Mesothelial cell of epicardium (in vitro differentiated cells): ENCODE measurements at regions not wholly inside any gene's neighbourhood (a gene's known extent, or its start where the extent isn't known, plus 50 kb on each side); places are given as distances from the start of the nearest gene placed in this dataset.

Source experiments
- DNase-seq, 2 experiments: peaks; one replicate each; pipeline ENCODE4 v3.0.0; 2021; ENCODE audit warnings: low spot score in 2 of 2; ENCODE audit not compliant: unreplicated experiment in 2 of 2
- H3K27ac Mint-ChIP-seq: 2 replicates; pipeline ENCODE4 v1.8.0; 2021; ENCODE audit warnings: mixed read lengths
- H3K27me3 Mint-ChIP-seq: 2 replicates; pipeline ENCODE4 v1.8.0; 2021; ENCODE audit warnings: low read depth, mixed read lengths
- H3K36me3 Mint-ChIP-seq: 2 replicates; pipeline ENCODE4 v1.8.0; 2021; ENCODE audit warnings: mixed read lengths
- H3K4me1 Mint-ChIP-seq: 2 replicates; pipeline ENCODE4 v1.8.0; 2021; ENCODE audit warnings: mixed read lengths
- H3K4me3 Mint-ChIP-seq: 2 replicates; pipeline ENCODE4 v1.8.0; 2021; ENCODE audit warnings: mild to moderate bottlenecking, moderate library complexity, mixed read lengths
- H3K9me3 Mint-ChIP-seq: 2 replicates; pipeline ENCODE4 v1.8.0; 2021; ENCODE audit warnings: mixed read lengths
- CTCF ChIP-seq: fragments of 200-600 bp; sonication (generic); IDR thresholded peaks from one replicate; pipeline ENCODE4 v1.5.0; 2021; ENCODE audit warnings: antibody characterized with exemption; ENCODE audit not compliant: unreplicated experiment

GRCh38 chr14:105837349-105838063 lies 311.1 kb downstream of the TMEM121 start:
- H3K9me3 Mint-ChIP-seq = peaks cover 51% of the 10 kb centered on the region
- no peaks in the 10 kb centered on the region for H3K27me3 Mint-ChIP-seq
- peaks cover 10% of the 10 kb centered on the region for H3K36me3 Mint-ChIP-seq
- no peak overlapping the region for H3K4me3 Mint-ChIP-seq
- no peak overlapping the region for H3K27ac Mint-ChIP-seq
- no peaks in the 10 kb centered on the region for H3K4me1 Mint-ChIP-seq
- DNase-seq = no peak
- TF ChIP-seq CTCF = no peak

GRCh38 chr14:105838107-105838506 lies 311.7 kb downstream of the TMEM121 start:
- Mint-ChIP-seq H3K9me3 (peaks cover 51% of the 10 kb centered on the region), H3K27me3 (no peaks in the 10 kb centered on the region), H3K4me3 (no peak overlapping the region), H3K4me1 (no peaks in the 10 kb centered on the region), H3K36me3 (peaks cover 10% of the 10 kb centered on the region), H3K27ac (no peak overlapping the region)
- TF ChIP-seq CTCF = no peak
- no peak for DNase-seq

GRCh38 chr14:105838591-105839424 lies 312.4 kb downstream of the TMEM121 start:
- H3K27me3 Mint-ChIP-seq = no peaks in the 10 kb centered on the region
- no peak overlapping the region for H3K4me3 Mint-ChIP-seq
- peaks cover 10% of the 10 kb centered on the region for H3K36me3 Mint-ChIP-seq
- no peak overlapping the region for H3K27ac Mint-ChIP-seq
- peaks cover 48% of the 10 kb centered on the region for H3K9me3 Mint-ChIP-seq
- TF ChIP-seq CTCF = no peak
- DNase-seq = no peak
- no peaks in the 10 kb centered on the region for H3K4me1 Mint-ChIP-seq

- peaks cover 10% of the 10 kb centered on the region for H3K36me3 Mint-ChIP-seq
- no peaks in the 10 kb centered on the region for H3K4me1 Mint-ChIP-seq
- no peak overlapping the region for H3K27ac Mint-ChIP-seq
- no peak overlapping the region for H3K4me3 Mint-ChIP-seq
- no peak for DNase-seq
- H3K27me3 Mint-ChIP-seq = no peaks in the 10 kb centered on the region
- no peak for TF ChIP-seq CTCF
- peaks cover 43% of the 10 kb centered on the region for H3K9me3 Mint-ChIP-seq
Observed at GRCh38 chr14:105839425-105840265, 313.3 kb downstream of the TMEM121 start.

GRCh38 chr14:105840266-105841021 lies 314.1 kb downstream of the TMEM121 start:
- Mint-ChIP-seq H3K27me3 (no peaks in the 10 kb centered on the region), H3K4me3 (no peak overlapping the region), H3K27ac (no peak overlapping the region), H3K4me1 (no peaks in the 10 kb centered on the region), H3K9me3 (peaks cover 38% of the 10 kb centered on the region), H3K36me3 (peaks cover 10% of the 10 kb centered on the region)
- no peak for TF ChIP-seq CTCF
- no peak for DNase-seq
